Transverse colon (tissue), 3 donors: ENCODE measurements at regions not wholly inside any gene's neighbourhood (a gene's known extent, or its start where the extent isn't known, plus 50 kb on each side); places are given as distances from the start of the nearest gene placed in this dataset.

ENCODE experiments used
- CTCF ChIP-seq, 5 experiments: fragments of 200-600 bp in 3 of 5; fragments of 450-650 bp in 2 of 5; sonication (generic) in 3 of 5; IDR thresholded peaks; 1 replicate in 2 of 5; 2 replicates in 3 of 5; pipeline ENCODE4 v1.5.1; 2016 to 2017; ENCODE audit warnings: antibody characterized with exemption in 5 of 5, inconsistent platforms in 3 of 5, mild to moderate bottlenecking in 2 of 5, moderate library complexity in 1 of 5
- EP300 ChIP-seq: sonication (generic); formaldehyde crosslinking; IDR thresholded peaks from one replicate; pipeline ENCODE4 v1.6.1; 2017; ENCODE audit warnings: antibody characterized with exemption, low read depth
- POLR2A ChIP-seq: fragments of 450-650 bp; IDR thresholded peaks from one replicate; pipeline ENCODE4 v1.6.1; 2016; ENCODE audit warnings: antibody characterized with exemption, mild to moderate bottlenecking, moderate library complexity

- TF ChIP-seq EP300 (no peak), CTCF (IDR thresholded peaks at IDR 0.05) (no peak), POLR2A (no peak)
Observed at GRCh38 chr1:219480011-219480410, 132.9 kb downstream of the ZC3H11B start.
